ENCODE measurements at regions not wholly inside any gene's neighbourhood (a gene's known extent, or its start where the extent isn't known, plus 50 kb on each side); places are given as distances from the start of the nearest gene placed in this dataset.
"Not testable (repeated sequence)": the region's sequence is repeated elsewhere in the genome, so short reads cannot be mapped to it uniquely, and the experiment has no call there.

GRCh38 chr18:46226461-46226860 is 122.3 kb downstream of the HAUS1 start:
- no peak for DNase-seq (ENCODE audit: low read depth)

GRCh38 chr18:46229641-46230040 is 125.5 kb downstream of the HAUS1 start:
- not testable (repeated sequence) for DNase-seq (ENCODE audit: low read depth)

- no peak for DNase-seq (ENCODE audit: low read depth)
Observed at GRCh38 chr18:46236156-46236555, 132.0 kb downstream of the HAUS1 start.

DNA sequence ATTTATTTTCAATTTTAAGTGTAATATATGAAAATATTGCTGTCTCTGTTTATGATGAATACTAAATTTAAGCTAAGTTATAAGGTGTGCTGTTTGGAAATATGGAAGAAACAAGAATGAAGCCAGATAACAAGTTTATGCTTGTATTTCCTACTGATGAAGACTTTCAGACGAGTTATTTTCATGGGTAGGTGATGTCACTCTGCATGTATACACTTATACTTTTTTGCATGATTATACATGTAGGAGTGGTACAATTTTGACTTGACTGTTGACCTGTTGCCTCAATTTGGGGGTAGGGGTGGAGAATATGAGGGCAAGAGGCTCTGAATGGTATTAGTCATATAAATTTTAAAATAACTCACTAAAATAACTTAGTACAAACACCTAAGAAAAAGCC is 133.7 kb downstream of the HAUS1 start:
- no peak for DNase-seq (ENCODE audit: low read depth)

GRCh38 chr18:46239549-46239948 is 135.4 kb downstream of the HAUS1 start:
- DNase-seq (ENCODE audit: low read depth): no peak

DNA sequence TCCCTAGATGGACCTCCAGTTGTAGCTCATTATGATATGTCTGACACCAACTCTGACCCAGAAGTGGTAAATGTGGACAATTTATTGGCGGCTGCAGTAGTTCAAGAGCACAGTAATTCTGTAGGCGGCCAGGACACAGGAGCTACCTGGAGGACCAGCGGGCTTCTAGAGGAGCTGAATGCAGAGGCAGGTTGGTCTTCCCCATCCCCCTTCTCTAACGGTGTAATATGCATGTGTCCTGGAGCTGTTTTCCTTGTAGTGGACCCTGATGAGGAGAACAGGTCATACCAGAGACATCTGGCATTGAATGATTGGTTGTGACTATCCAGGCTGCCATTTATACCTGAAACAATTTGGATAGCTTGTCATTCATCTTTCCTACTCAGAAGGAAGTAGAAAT is 135.8 kb downstream of the HAUS1 start:
- no peak for DNase-seq (ENCODE audit: low read depth)

GRCh38 chr18:46241393-46241792 is 137.2 kb downstream of the HAUS1 start:
- not testable (repeated sequence) for DNase-seq (ENCODE audit: low read depth)

GRCh38 chr18:46242183-46242582 is 138.0 kb downstream of the HAUS1 start:
- DNase-seq (ENCODE audit: low read depth): no peak

DNA sequence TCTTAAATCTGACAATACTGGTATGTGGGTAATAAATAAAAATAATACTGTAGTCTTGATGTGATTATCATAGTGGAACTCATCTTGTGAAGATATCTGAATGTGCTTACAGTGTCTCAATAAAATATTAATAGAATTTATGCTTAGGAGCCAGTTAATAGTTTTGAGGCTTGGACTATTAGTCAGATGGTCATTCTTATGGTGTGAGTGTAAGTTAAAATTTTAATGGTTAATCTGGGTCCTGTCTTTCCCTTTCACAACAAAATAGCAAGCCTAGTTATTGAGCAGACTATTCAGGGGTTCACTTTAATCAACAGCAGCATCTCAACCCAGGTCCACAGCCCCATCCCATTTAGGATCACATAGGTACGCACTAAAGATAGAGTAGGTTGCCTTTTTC is 138.9 kb downstream of the HAUS1 start:
- DNase-seq (ENCODE audit: low read depth): no peak

GRCh38 chr18:46243673-46244072 is 139.5 kb downstream of the HAUS1 start:
- no peak for DNase-seq (ENCODE audit: low read depth)

GRCh38 chr18:46246101-46246500 is 141.9 kb downstream of the HAUS1 start:
- DNase-seq (ENCODE audit: low read depth): no peak

GRCh38 chr18:46247942-46248341 is 143.8 kb downstream of the HAUS1 start:
- no peak for DNase-seq (ENCODE audit: low read depth)

GRCh38 chr18:46250084-46250811 is 146.1 kb downstream of the HAUS1 start:
- DNase-seq (ENCODE audit: low read depth): peak; percentile 90

GRCh38 chr18:46250812-46251173 is 146.6 kb downstream of the HAUS1 start:
- no peak for DNase-seq (ENCODE audit: low read depth)

DNA sequence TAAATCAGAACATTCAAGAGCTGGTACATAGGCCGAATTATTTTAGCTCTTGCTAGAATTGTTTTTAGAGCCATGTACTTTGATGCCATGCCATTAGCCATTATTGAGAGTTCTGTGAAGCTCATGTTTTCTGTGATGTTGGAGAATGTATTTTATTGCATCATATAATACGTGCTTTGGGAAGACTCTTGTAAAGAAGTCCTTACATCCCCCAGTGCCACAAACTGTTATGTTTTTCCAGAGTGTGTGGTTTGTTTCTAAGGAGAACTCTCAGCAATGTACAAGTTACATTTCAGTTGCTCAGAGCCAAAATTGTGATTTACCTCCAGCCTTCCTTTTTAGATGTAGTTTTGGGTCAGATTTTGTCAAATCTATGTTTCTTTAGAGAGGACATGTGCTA is 148.6 kb downstream of the HAUS1 start:
- DNase-seq (ENCODE audit: low read depth): no peak

- DNase-seq (ENCODE audit: low read depth): peak; percentile 48
Observed at GRCh38 chr18:46253498-46253897, 149.3 kb downstream of the HAUS1 start.

GRCh38 chr18:46256078-46256477 is 151.9 kb downstream of the HAUS1 start:
- DNase-seq (ENCODE audit: low read depth): no peak

GRCh38 chr18:46257366-46257765 is 153.2 kb downstream of the HAUS1 start:
- no peak for DNase-seq (ENCODE audit: low read depth)

DNA sequence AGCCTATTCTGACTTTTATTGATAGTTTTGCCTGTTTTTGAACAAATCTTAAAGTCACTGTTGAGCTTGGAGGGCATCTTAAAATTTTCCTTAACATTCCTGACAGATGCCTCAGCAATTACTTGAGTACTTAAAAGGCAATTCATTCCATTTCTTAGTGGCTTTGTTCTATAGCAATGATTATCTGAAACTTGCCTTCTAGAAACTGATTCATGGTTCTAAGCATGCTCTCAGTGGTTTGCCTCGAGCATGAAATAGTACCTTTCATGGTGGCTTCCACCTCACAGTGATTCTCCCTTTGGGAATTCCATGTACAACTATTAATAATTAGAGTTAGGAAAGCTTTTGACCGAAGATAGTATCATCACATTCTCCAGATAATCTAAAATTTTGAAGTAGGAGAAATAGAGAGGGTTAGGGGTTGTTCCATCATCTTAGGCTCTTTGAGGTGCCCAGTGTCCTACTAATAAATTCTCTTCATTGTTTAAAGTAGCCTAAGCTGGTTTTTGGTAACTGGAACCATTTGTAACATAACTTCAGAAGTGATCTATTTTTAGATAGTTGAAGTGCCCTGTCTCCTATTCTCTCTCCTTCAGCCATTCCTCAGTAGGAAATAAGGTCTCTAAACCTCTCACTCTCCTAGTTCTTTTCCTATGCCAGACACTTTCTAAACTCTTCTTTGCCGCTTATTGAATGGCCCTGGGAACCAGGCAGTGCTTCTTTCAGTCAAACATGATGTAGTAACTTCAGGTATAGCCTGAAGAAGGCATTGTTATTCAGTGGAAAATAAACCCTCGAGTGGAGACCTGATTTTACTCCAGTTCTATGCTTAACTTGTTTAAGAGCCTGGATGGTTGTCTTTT is 156.1 kb downstream of the HAUS1 start:
- peak; percentile 48 for DNase-seq (ENCODE audit: low read depth)

GRCh38 chr18:46260879-46261143 is 156.6 kb downstream of the HAUS1 start:
- no peak for DNase-seq (ENCODE audit: low read depth)

GRCh38 chr18:46261799-46262198 is 157.6 kb downstream of the HAUS1 start:
- DNase-seq (ENCODE audit: low read depth): no peak

DNA sequence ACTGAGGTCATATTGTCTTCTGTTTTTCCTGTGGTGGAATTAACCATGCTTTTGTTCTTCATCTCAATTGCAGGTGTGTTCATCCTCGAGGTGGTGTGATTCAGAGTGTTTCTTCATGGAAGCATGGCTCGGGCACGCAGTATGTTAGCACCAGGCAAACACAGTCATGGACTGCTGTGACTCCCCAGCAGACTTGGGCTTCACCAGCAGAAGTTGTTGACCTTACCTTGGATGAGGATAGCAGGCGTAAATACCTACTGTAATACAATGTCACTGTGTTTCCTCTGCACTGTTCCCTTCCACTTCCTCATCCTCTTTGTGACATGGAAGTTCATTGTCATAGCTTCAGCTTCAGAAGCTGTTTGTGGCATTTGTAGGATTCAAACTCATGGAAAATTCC is 158.7 kb downstream of the HAUS1 start:
- no peak for DNase-seq (ENCODE audit: low read depth)

- no peak for DNase-seq (ENCODE audit: low read depth)
Observed at GRCh38 chr18:46264255-46264654, 160.1 kb downstream of the HAUS1 start.
